ENCODE measurements at regions not wholly inside any gene's neighbourhood (a gene's known extent, or its start where the extent isn't known, plus 50 kb on each side); places are given as distances from the start of the nearest gene placed in this dataset.

GRCh38 chr17:5635949-5636348 lies 51.6 kb upstream of the NLRP1 start:
- ATAC-seq = no peak
- POLR2A ChIA-PET = no interaction called here
- H3K36me3 Mint-ChIP-seq = no peaks in the 10 kb centered on the region

DNA sequence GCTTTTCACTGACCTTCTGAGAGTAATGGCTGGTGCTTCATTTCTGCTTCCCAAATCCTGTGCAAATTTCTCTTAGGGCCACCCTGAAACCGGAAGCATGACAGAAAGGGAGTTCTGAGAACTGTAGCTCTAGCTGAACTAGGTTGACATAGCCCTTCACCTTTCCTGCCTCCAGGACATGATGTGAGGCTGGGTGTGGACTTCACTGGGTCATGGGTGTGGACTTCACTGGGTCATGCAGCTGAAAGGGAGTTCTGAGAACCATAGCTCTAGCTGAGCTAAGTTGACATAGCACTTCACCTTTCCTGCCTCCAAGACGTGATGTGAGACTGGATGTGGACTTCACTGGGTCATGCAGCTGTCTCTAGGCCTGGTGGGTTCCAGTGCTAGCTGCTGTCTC lies 54.3 kb upstream of the NLRP1 start:
- H3K9me3 Mint-ChIP-seq = no peaks in the 10 kb centered on the region
- POLR2A ChIA-PET = no interaction called here
- DNase-seq (no peak), ATAC-seq (no peak)
- no peak overlapping the region for H3K4me3 Mint-ChIP-seq
- no peaks in the 10 kb centered on the region for H3K36me3 Mint-ChIP-seq
- no peaks in the 10 kb centered on the region for H3K4me1 Mint-ChIP-seq
- H3K27me3 Mint-ChIP-seq = peaks cover 3 to 24% (median 7%) of the 10 kb centered on the region in 5 donors
- no peak overlapping the region for H3K27ac Mint-ChIP-seq

More at GRCh38 chr17:5635949-5636348, 51.6 kb upstream of the NLRP1 start:
- peaks cover 5 to 25% (median 10%) of the 10 kb centered on the region in 5 donors for H3K27me3 Mint-ChIP-seq
- H3K4me1 Mint-ChIP-seq = no peaks in the 10 kb centered on the region
- no peak overlapping the region for H3K27ac Mint-ChIP-seq
- H3K4me3 Mint-ChIP-seq = no peak overlapping the region
- no peak for DNase-seq
- H3K9me3 Mint-ChIP-seq = no peaks in the 10 kb centered on the region

GRCh38 chr17:5640726-5641125 lies 56.4 kb upstream of the NLRP1 start:
- POLR2A ChIA-PET = no interaction called here
- H3K27ac Mint-ChIP-seq = no peak overlapping the region
- ATAC-seq = no peak

GRCh38 chr17:5642752-5643151 lies 58.4 kb upstream of the NLRP1 start:
- no peak for ATAC-seq
- Mint-ChIP-seq H3K9me3 (no peaks in the 10 kb centered on the region), H3K27me3 (peaks cover 2 to 24% (median 7%) of the 10 kb centered on the region in 5 donors), H3K4me1 (no peaks in the 10 kb centered on the region), H3K4me3 (no peak overlapping the region), H3K27ac (no peak overlapping the region), H3K36me3 (no peaks in the 10 kb centered on the region)
- POLR2A ChIA-PET = no interaction called here
- DNase-seq = no peak

More at GRCh38 chr17:5640726-5641125, 56.4 kb upstream of the NLRP1 start:
- Mint-ChIP-seq H3K4me1 (no peaks in the 10 kb centered on the region), H3K4me3 (no peak overlapping the region), H3K9me3 (no peaks in the 10 kb centered on the region), H3K36me3 (no peaks in the 10 kb centered on the region), H3K27me3 (peaks cover 3 to 24% (median 7%) of the 10 kb centered on the region in 5 donors)
- DNase-seq = no peak

DNA sequence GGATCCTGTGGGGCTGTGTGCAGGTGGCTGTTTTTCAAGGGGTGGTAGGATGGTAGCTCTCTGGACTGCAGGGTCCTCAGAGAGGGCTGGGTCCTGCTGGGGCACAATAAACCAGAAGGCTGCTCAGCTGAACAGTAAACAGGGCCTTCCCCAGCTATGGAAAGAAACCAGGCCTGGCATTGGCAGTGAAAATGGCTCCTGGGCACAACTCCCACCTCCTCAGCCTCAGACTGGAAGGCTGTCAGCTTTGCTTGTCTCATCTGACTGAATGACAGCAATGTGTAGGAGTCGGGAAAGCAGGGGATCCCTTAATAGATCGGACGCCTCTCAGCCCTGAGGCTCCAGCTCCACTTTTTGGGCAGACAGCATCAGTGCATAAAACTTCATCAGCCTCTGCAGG lies 59.8 kb upstream of the NLRP1 start:
- ATAC-seq = no peak
- Mint-ChIP-seq H3K4me3 (no peak overlapping the region), H3K36me3 (no peaks in the 10 kb centered on the region), H3K27ac (no peak overlapping the region), H3K9me3 (no peaks in the 10 kb centered on the region), H3K4me1 (no peaks in the 10 kb centered on the region), H3K27me3 (peaks cover 2 to 22% (median 4%) of the 10 kb centered on the region in 5 donors)
- no peak for DNase-seq
- POLR2A ChIA-PET = no interaction called here

- Mint-ChIP-seq H3K36me3 (peaks cover 0 to 22% (median 9%) of the 10 kb centered on the region in 3 donors), H3K27ac (no peak overlapping the region), H3K9me3 (peaks cover 11 to 36% (median 19%) of the 10 kb centered on the region in 9 donors), H3K4me3 (peak overlapping the region in 1 of 10 donors; percentile 13), H3K4me1 (no peaks in the 10 kb centered on the region), H3K27me3 (peaks cover 18 to 70% (median 39%) of the 10 kb centered on the region in 5 donors)
- ATAC-seq (no peak), DNase-seq (no peak)
- POLR2A ChIA-PET = no interaction called here
These were observed 67.0 kb upstream of the NLRP1 start for GRCh38 chr17:5651348-5651747.

GRCh38 chr17:5661491-5662125 lies 77.3 kb upstream of the NLRP1 start:
- no peak overlapping the region for H3K4me3 Mint-ChIP-seq
- POLR2A ChIA-PET = no interaction called here
- no peaks in the 10 kb centered on the region for H3K9me3 Mint-ChIP-seq
- DNase-seq (peak in 1 of 10 donors; percentile 7), ATAC-seq (no peak)
- no peaks in the 10 kb centered on the region for H3K36me3 Mint-ChIP-seq
- peaks cover 0 to 3% (median 0%) of the 10 kb centered on the region in 4 donors for H3K4me1 Mint-ChIP-seq
- H3K27me3 Mint-ChIP-seq = peaks cover 0 to 13% (median 3%) of the 10 kb centered on the region in 5 donors
- no peak overlapping the region for H3K27ac Mint-ChIP-seq

DNA sequence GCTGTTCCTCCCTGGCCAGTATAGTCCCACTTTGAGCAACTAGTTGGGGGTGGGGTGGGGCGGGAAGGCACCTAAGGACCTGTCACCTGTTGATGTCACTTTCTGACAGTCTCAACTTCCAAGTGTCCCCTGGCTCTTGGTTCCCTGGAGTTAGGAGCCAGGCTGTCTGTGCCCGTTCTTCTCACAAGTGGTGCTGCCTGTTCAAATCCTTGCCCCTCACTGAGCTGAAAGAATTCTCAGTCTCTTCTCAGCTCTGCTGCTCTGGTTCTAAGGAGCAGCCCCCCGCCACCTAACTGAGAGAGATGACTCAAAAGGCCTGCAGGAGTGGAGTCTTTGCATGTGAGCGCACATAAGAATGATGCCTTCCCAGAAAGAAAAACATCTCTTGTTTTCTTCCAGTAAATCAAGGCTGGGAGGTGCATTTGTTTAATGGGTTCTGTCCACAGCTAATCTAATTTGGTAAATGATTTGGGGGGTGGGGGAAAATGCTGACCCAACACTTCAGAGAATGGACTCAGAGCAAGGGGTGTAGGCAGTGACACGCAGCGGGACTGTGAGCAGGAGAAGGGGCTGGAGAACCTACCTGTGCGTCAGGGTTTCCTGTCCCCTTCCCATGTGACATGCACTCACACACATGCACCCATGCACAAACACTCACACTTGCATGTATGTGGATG lies 78.2 kb upstream of the NLRP1 start:
- no peaks in the 10 kb centered on the region for H3K9me3 Mint-ChIP-seq
- no peaks in the 10 kb centered on the region for H3K36me3 Mint-ChIP-seq
- ATAC-seq (no peak), DNase-seq (no peak)
- H3K4me3 Mint-ChIP-seq = no peak overlapping the region
- H3K4me1 Mint-ChIP-seq = peaks cover 0 to 3% (median 0%) of the 10 kb centered on the region in 4 donors
- H3K27me3 Mint-ChIP-seq = peaks cover 0 to 13% (median 3%) of the 10 kb centered on the region in 5 donors
- POLR2A ChIA-PET = no interaction called here
- H3K27ac Mint-ChIP-seq = no peak overlapping the region

DNA sequence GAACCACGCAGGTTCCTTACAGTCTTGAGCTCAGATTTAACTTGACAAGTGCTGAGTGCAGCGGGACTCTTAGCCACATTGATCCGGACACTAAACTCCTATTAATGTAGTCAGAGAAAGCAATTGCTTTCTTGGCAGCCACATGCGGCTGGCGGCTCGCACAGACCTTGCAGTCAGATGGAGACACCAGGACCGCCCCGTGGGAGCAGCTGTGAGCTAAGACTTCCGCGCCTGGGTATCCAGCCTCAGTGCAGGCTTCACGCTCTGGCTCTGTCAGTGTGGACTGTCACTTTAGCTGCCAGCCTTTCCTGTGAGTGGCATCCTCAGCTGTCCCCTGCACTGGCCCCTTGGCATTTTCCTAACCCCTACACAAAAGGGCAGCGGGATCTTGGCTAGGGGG lies 80.9 kb upstream of the NLRP1 start:
- no peaks in the 10 kb centered on the region for H3K36me3 Mint-ChIP-seq
- H3K27me3 Mint-ChIP-seq = peaks cover 4 to 27% (median 17%) of the 10 kb centered on the region in 5 donors
- no peaks in the 10 kb centered on the region for H3K9me3 Mint-ChIP-seq
- no peak for ATAC-seq
- H3K27ac Mint-ChIP-seq = no peak overlapping the region
- H3K4me1 Mint-ChIP-seq = peaks cover 0 to 3% (median 0%) of the 10 kb centered on the region in 4 donors
- POLR2A ChIA-PET = no interaction called here
- DNase-seq = no peak
- H3K4me3 Mint-ChIP-seq = peak overlapping the region in 1 of 10 donors; percentile 27

GRCh38 chr17:5667871-5668270 lies 83.6 kb upstream of the NLRP1 start:
- POLR2A ChIA-PET = no interaction called here
- Mint-ChIP-seq H3K4me1 (peaks cover 0 to 3% (median 0%) of the 10 kb centered on the region in 4 donors), H3K27ac (no peak overlapping the region), H3K9me3 (no peaks in the 10 kb centered on the region), H3K4me3 (no peak overlapping the region), H3K36me3 (no peaks in the 10 kb centered on the region), H3K27me3 (peaks cover 4 to 38% (median 21%) of the 10 kb centered on the region in 5 donors)
- no peak for ATAC-seq
- no peak for DNase-seq

- H3K36me3 Mint-ChIP-seq = no peaks in the 10 kb centered on the region
- DNase-seq = no peak
- peaks cover 0 to 3% (median 0%) of the 10 kb centered on the region in 4 donors for H3K4me1 Mint-ChIP-seq
- POLR2A ChIA-PET = no interaction called here
- H3K9me3 Mint-ChIP-seq = no peaks in the 10 kb centered on the region
- peaks cover 4 to 44% (median 28%) of the 10 kb centered on the region in 5 donors for H3K27me3 Mint-ChIP-seq
- no peak overlapping the region for H3K4me3 Mint-ChIP-seq
- no peak for ATAC-seq
- H3K27ac Mint-ChIP-seq = no peak overlapping the region
These were observed 84.3 kb upstream of the NLRP1 start for GRCh38 chr17:5668557-5669138.

- Mint-ChIP-seq H3K4me1 (peaks cover 0 to 3% (median 0%) of the 10 kb centered on the region in 4 donors), H3K27ac (no peak overlapping the region), H3K9me3 (no peaks in the 10 kb centered on the region), H3K27me3 (peaks cover 7 to 44% (median 34%) of the 10 kb centered on the region in 5 donors), H3K4me3 (no peak overlapping the region), H3K36me3 (no peaks in the 10 kb centered on the region)
- ATAC-seq = no peak
- DNase-seq = no peak
- POLR2A ChIA-PET = no interaction called here
These were observed 84.9 kb upstream of the NLRP1 start for GRCh38 chr17:5669191-5669590.

DNA sequence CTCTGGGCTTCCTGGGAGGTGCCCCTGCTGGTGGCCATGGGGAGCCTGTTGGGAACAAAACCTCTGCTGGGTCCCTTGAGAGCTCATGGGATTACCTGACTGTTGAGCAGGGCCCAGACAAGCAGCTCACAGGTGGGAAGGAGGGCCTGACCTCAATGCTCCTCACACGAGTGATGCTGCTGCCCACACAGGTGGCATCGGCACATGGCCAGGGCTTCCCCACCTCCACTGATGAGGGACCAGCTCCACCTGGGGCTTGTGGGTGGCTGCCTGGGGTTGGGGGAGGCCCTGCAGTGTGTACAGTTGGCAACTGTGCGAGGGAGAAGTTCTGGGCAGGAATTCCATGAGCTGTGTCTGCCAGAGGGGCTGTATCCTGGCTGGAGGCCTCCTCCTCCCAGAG lies 87.8 kb upstream of the NLRP1 start:
- H3K4me3 Mint-ChIP-seq = no peak overlapping the region
- ATAC-seq (no peak), DNase-seq (no peak)
- H3K4me1 Mint-ChIP-seq = no peaks in the 10 kb centered on the region
- no peaks in the 10 kb centered on the region for H3K9me3 Mint-ChIP-seq
- H3K27ac Mint-ChIP-seq = no peak overlapping the region
- peaks cover 8 to 38% (median 25%) of the 10 kb centered on the region in 5 donors for H3K27me3 Mint-ChIP-seq
- POLR2A ChIA-PET = no interaction called here
- H3K36me3 Mint-ChIP-seq = no peaks in the 10 kb centered on the region

All from naive thymus-derived CD8-positive, alpha-beta T cell (primary cell).